T-cell (primary cell): ENCODE measurements at regions not wholly inside any gene's neighbourhood (a gene's known extent, or its start where the extent isn't known, plus 50 kb on each side); places are given as distances from the start of the nearest gene placed in this dataset.

Source experiments
- ATAC-seq, 4 experiments: fragments of 200-7000 bp in 3 of 4; fragments of 150-1000 bp in 1 of 4; cut with Tn5 transposase; replicated peaks in 1 of 4; 1 replicate in 3 of 4; 2 replicates in 1 of 4; pipeline ENCODE4 v1.10.0; 2021; ENCODE audit warnings: moderate library complexity in 3 of 4, mild to moderate bottlenecking in 2 of 4, moderate number of reproducible peaks in 1 of 4
- CTCF ChIA-PET, 2 donors: fragments of 300-600 bp; sonication (Branson Sonifier 250); formaldehyde crosslinking; loops; one replicate each; lab custom pipeline; 2022; ENCODE audit warnings: antibody characterized with exemption in 2 of 2; lab: Charles Lee
- POLR2A ChIA-PET, 2 donors: fragments of 300-600 bp; sonication (Branson Sonifier 250); formaldehyde crosslinking; loops; one replicate each; lab custom pipeline; 2022; ENCODE audit warnings: antibody characterized with exemption in 2 of 2; lab: Charles Lee
- DNase-seq, 35 experiments: peaks; one replicate each; pipeline versions ENCODE4 v3.0.0 to v3.0.0-alpha.2; 2013 to 2023
- H3K27ac ChIP-seq: one replicate; pipeline ENCODE4 v1.5.1; 2013; ENCODE audit warnings: low read length
- H3K27me3 ChIP-seq, 2 experiments: replicated peaks in 1 of 2; 1 replicate in 1 of 2; 2 replicates in 1 of 2; pipeline versions ENCODE4 v1.6.1 to v1.7.0; 2013; ENCODE audit warnings: low read length in 1 of 2, mixed read lengths in 1 of 2; ENCODE audit not compliant: control insufficient read depth in 2 of 2, insufficient read depth in 2 of 2; ENCODE audit errors: extremely low read depth in 1 of 2
- H3K36me3 ChIP-seq, 2 donors: 1 replicate in 1 of 2; 2 replicates in 1 of 2; pipeline versions ENCODE4 v1.6.1 to v1.7.0; 2013; ENCODE audit warnings: low read length in 1 of 2; ENCODE audit not compliant: control insufficient read depth in 2 of 2, insufficient read depth in 1 of 2; ENCODE audit errors: extremely low read depth in 1 of 2
- H3K4me1 ChIP-seq, 2 experiments: 1 replicate in 1 of 2; 2 replicates in 1 of 2; pipeline versions ENCODE4 v1.6.1 to v1.7.0; 2013; ENCODE audit warnings: low read length in 2 of 2, mixed read lengths in 1 of 2; ENCODE audit not compliant: insufficient read depth in 2 of 2, control insufficient read depth in 1 of 2; ENCODE audit errors: extremely low read depth in 1 of 2
- H3K4me3 ChIP-seq, 2 donors: 1 replicate in 1 of 2; 2 replicates in 1 of 2; pipeline versions ENCODE4 v1.5.1 to v1.7.0; 2013; ENCODE audit warnings: mild to moderate bottlenecking in 2 of 2, low read length in 1 of 2, moderate library complexity in 1 of 2; ENCODE audit not compliant: control insufficient read depth in 1 of 2; ENCODE audit errors: extremely low read depth in 1 of 2
- H3K9me3 ChIP-seq: 2 replicates; pipeline ENCODE4 v1.7.0; 2013
- H3K27ac Mint-ChIP-seq, 2 donors: one replicate each; pipeline ENCODE4 v1.8.0; 2020 to 2021; ENCODE audit warnings: mild to moderate bottlenecking in 2 of 2, mixed read lengths in 2 of 2
- H3K27me3 Mint-ChIP-seq, 2 donors: one replicate each; pipeline ENCODE4 v1.8.0; 2021 to 2022; ENCODE audit warnings: mixed read lengths in 2 of 2
- H3K36me3 Mint-ChIP-seq: one replicate; pipeline ENCODE4 v1.8.0; 2021; ENCODE audit warnings: mixed read lengths
- H3K4me1 Mint-ChIP-seq, 3 donors: one replicate each; pipeline ENCODE4 v1.8.0; 2020 to 2022; ENCODE audit warnings: mixed read lengths in 3 of 3, mild to moderate bottlenecking in 1 of 3
- H3K4me3 Mint-ChIP-seq, 3 donors: one replicate each; pipeline ENCODE4 v1.8.0; 2020 to 2022; ENCODE audit warnings: mild to moderate bottlenecking in 3 of 3, mixed read lengths in 3 of 3, moderate library complexity in 3 of 3
- H3K9me3 Mint-ChIP-seq, 3 donors: one replicate each; pipeline ENCODE4 v1.8.0; 2020 to 2022; ENCODE audit warnings: mixed read lengths in 3 of 3
- WGBS: methylation state at CpG from one replicate; pipeline ENCODE4 v1.1.5; 2013; ENCODE audit warnings: missing lambda C conversion rate; ENCODE audit not compliant: insufficient coverage; 5-methylcytosine and 5-hydroxymethylcytosine counted together

DNA sequence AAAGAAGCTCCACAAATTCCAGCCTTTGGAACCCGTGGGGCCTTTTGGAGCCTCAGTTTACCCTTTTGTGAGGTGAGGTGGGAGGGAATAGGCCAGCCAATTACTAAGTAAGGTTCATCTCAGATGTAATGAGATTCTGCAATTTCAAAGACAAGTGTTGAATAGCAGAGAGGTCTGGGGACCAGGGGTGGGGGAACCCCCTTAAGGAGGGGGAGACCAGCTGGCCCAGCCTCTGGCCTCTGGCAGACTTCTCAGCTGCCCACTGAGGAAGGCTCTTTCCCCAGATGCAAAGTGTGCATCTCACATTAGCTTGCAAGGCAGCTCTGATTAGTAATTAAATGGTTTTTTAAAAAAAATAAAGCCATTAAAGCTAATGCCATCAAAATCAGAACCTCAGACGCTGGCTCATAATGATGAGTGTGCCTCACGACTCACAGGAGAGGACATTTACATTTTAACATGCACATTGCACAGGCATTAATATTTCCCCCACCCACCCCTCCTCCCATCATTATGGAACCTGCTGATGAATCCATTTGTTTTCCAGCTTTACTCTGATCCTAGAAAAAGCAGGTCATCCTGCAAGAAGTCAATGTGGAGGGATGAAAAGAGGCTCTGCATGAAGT is 176.7 kb upstream of the TLE3 start:
- H3K9me3 ChIP-seq = no peaks in the 10 kb centered on the region
- ATAC-seq = no peak
- Mint-ChIP-seq H3K4me1 (peaks cover 7 to 15% (median 11%) of the 10 kb centered on the region in 3 donors), H3K27me3 (peaks cover 0 to 5% of the 10 kb centered on the region in 2 donors), H3K27ac (no peak overlapping the region), H3K36me3 (no peaks in the 10 kb centered on the region), H3K9me3 (no peaks in the 10 kb centered on the region), H3K4me3 (no peak overlapping the region)
- H3K4me3 ChIP-seq = no peak overlapping the region
- H3K4me1 ChIP-seq = peaks cover 6 to 11% of the 10 kb centered on the region in 2 experiments
- H3K36me3 ChIP-seq = no peaks in the 10 kb centered on the region
- ChIA-PET POLR2A (no interaction called here), CTCF (interaction anchor here in 1 of 2 donors (0.5 kb wide), 1 partner anchor 66 kb away, joined by 3 read pairs; no protein-coding TSS in a partner anchor)
- peaks cover 0 to 6% of the 10 kb centered on the region in 2 experiments for H3K27me3 ChIP-seq
- H3K27ac ChIP-seq = no peak overlapping the region
- 94% methylated on average over 2 of the region's 3 CpGs for WGBS
- DNase-seq = no peak

DNA sequence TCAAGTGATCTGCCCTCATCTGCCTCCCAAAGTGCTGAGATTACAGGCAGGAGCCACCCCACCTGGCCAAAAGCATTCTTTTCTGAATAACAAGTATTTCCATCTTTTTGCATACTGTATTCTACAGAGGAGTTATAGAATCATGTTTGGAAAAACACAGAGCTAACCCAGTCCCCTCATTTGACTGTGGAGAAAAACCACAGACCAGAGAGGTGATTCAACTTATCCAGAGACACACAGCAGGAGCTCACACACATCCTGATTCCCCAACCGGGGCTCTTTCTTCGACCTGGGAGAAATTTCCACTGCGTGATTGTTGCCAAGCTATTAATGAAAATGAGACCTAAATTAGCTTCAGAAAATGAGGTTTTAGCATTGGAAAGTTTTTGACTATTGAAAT is 176.1 kb upstream of the TLE3 start:
- 80% methylated on average over 1 of the region's 3 CpGs for WGBS
- H3K4me3 ChIP-seq = no peak overlapping the region

DNA sequence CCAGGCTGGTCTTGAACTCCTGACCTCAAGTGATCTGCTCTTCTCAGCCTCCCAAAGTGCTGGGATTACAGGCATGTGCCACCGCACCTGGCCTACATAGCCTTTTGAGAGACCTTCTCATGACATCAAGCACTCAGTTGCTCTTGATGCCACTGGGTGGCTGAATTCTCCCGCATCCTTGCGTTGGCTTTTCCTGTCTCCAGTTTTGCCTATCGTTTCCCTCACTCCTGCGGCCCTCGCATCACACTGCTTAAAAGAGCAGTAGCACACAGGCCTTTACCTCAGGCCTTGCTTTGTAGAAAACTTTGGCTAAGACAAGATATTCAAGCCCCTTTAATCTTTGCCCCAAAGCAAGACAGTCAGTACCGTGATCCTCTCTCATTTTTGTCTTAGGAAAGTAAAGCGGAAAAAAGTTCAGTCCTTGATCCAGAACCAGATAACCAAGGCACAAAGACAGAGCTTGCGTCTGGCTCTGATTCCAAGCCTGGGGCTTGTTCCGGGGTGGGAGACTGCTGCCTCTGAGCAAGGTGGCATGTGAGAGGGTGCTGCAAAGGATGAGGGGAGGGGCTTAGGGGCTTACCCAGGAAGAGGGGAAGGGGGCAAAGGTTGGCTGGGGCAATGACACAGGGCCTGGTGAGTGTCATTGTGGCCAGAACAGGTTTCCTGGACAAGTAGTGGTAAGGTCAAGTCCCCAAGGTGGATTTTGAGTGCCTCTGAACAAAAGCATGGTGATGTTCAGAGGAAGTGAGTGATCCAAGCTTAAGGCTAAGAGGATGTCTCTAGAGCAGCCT is 175.0 kb upstream of the TLE3 start:
- ATAC-seq = no peak
- peaks cover 0 to 15% of the 10 kb centered on the region in 2 experiments for H3K27me3 ChIP-seq
- DNase-seq = no peak
- no peak overlapping the region for H3K27ac Mint-ChIP-seq
- H3K4me3 Mint-ChIP-seq = no peak overlapping the region
- H3K4me3 ChIP-seq = no peak overlapping the region
- H3K36me3 Mint-ChIP-seq = no peaks in the 10 kb centered on the region
- H3K27ac ChIP-seq = no peak overlapping the region
- 96% methylated on average over 8 of the region's 10 CpGs for WGBS
- CTCF ChIA-PET = no interaction called here
- H3K9me3 ChIP-seq = no peaks in the 10 kb centered on the region
- no peaks in the 10 kb centered on the region for H3K9me3 Mint-ChIP-seq
- H3K27me3 Mint-ChIP-seq = peaks cover 0 to 6% of the 10 kb centered on the region in 2 donors
- H3K4me1 Mint-ChIP-seq = peaks cover 9 to 22% (median 19%) of the 10 kb centered on the region in 3 donors
- no peaks in the 10 kb centered on the region for H3K36me3 ChIP-seq
- peaks cover 6 to 12% of the 10 kb centered on the region in 2 experiments for H3K4me1 ChIP-seq
- POLR2A ChIA-PET = no interaction called here

More for the DNA sequence above, 176.1 kb upstream of the TLE3 start:
- H3K36me3 Mint-ChIP-seq = no peaks in the 10 kb centered on the region
- Histone ChIP-seq H3K36me3 (no peaks in the 10 kb centered on the region), H3K27ac (no peak overlapping the region), H3K4me1 (peaks cover 6 to 11% of the 10 kb centered on the region in 2 experiments), H3K27me3 (peaks cover 0 to 12% of the 10 kb centered on the region in 2 experiments), H3K9me3 (no peaks in the 10 kb centered on the region)
- ATAC-seq (no peak), DNase-seq (no peak)
- ChIA-PET POLR2A (interaction anchor here in 1 of 2 donors (0.6 kb wide), 1 partner anchor 22 kb away, joined by 3 read pairs; no protein-coding TSS in a partner anchor), CTCF (no interaction called here)
- H3K4me3 Mint-ChIP-seq = no peak overlapping the region
- H3K4me1 Mint-ChIP-seq = peaks cover 7 to 15% (median 11%) of the 10 kb centered on the region in 3 donors
- H3K9me3 Mint-ChIP-seq = no peaks in the 10 kb centered on the region
- H3K27me3 Mint-ChIP-seq = peaks cover 0 to 5% of the 10 kb centered on the region in 2 donors
- H3K27ac Mint-ChIP-seq = no peak overlapping the region

DNA sequence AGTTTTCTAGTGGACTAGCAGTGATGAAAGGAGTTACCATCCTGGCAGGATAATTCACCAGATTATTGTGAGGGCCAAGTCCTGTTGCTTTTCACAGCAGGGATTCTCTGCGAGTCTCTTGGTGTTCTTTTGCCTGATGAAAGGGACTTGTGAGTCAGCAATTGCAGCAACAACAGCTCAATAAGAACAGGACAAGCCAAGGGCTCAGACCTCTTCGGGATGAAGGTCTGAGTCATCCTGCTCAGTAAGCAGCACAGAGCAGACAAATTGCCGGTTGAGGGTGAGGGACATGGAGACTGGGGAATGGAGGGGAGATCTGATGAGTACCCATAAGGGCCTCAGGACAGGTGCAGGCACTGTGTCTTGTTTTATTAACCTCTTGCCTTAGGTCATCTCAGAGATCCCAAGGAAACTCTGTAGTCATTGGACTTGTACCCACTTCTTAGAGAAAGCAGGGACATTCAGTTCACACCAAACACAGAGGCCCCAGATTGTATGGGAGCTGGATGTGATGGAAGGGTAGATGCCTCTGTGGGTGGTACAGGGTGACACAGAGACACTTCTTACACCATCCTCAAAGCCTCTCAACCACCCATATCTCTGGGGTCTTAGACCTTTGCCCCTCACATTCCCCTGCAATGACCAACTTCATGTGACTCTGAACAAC is 173.8 kb upstream of the TLE3 start:
- Mint-ChIP-seq H3K4me3 (no peak overlapping the region), H3K4me1 (peaks cover 19 to 34% (median 31%) of the 10 kb centered on the region in 3 donors), H3K9me3 (no peaks in the 10 kb centered on the region), H3K27ac (no peak overlapping the region), H3K36me3 (no peaks in the 10 kb centered on the region), H3K27me3 (peaks cover 0 to 13% of the 10 kb centered on the region in 2 donors)
- Histone ChIP-seq H3K4me3 (no peak overlapping the region), H3K27me3 (peaks cover 0 to 20% of the 10 kb centered on the region in 2 experiments), H3K9me3 (no peaks in the 10 kb centered on the region), H3K36me3 (no peaks in the 10 kb centered on the region), H3K27ac (no peak overlapping the region), H3K4me1 (peaks cover 7 to 24% of the 10 kb centered on the region in 2 experiments)
- ChIA-PET POLR2A (no interaction called here), CTCF (no interaction called here)
- DNase-seq (no peak), ATAC-seq (no peak)
- WGBS = 63% methylated on average over 3 of the region's 3 CpGs

DNA sequence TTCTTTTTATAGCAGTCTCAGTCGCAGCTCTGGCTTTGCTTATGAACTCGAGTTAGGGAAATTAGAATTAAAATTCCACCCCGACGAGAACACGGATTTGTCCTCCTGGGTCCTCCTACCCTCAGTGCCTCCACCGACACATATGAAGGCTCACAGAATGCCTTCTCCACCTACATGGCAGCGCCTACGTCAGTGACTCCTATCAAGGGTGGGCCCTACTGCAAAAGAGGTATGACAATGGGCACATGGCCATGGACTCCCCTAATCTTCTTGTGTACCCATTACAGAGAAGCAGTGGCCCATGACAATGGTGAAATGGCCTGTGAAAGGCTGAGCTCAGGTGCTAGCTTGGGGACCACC is 173.0 kb upstream of the TLE3 start:
- peaks cover 26 to 41% (median 39%) of the 10 kb centered on the region in 3 donors for H3K4me1 Mint-ChIP-seq
- H3K4me1 ChIP-seq = peaks cover 8 to 32% of the 10 kb centered on the region in 2 experiments

DNA sequence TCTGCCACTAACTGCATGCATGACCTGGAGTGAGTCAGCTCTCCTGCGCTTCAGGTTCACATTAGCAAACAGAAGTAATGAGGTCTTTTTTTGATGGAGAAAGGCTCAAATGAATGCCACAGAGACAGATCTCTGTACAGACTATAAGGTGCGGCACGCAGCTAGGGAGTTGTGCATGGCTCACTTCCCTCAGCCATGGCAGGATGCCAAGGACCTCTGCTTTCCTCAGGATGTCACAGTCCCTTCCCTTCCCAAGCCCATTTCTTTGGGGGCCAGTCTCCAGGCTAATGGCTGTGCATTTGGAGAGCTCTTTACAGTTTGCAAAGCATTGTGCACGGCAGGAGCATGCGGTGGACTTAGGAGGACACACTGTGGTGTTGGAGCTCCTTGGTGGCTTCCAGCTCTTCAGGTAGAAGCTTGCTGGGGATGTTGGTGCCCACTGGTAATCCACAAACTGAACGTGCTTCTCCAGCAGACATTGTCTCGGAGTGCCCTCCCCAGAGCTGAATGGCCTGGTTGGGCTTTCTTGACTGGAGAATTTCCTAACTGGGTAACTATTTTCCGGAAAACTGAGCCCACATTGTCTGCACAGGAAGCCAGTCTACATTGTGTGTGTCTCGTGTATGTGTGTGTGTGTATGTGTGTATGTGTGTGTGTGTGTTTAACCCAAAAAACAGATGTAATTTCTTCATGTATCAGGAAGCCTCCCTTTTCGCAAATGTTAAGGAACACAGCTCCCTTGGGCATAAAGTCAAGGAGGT is 172.5 kb upstream of the TLE3 start:
- no peaks in the 10 kb centered on the region for H3K9me3 Mint-ChIP-seq
- Histone ChIP-seq H3K9me3 (no peaks in the 10 kb centered on the region), H3K36me3 (no peaks in the 10 kb centered on the region), H3K27me3 (peaks cover 0 to 27% of the 10 kb centered on the region in 2 experiments), H3K27ac (no peak overlapping the region), H3K4me3 (no peak overlapping the region), H3K4me1 (peaks cover 8 to 38% of the 10 kb centered on the region in 2 experiments)
- no peaks in the 10 kb centered on the region for H3K36me3 Mint-ChIP-seq
- no peak overlapping the region for H3K4me3 Mint-ChIP-seq
- peaks cover 0 to 14% of the 10 kb centered on the region in 2 donors for H3K27me3 Mint-ChIP-seq
- ChIA-PET CTCF (no interaction called here), POLR2A (no interaction called here)
- ATAC-seq (peak in 2 of 4 experiments; percentile 29 to 35), DNase-seq (no peak)
- WGBS = 80% methylated on average over 9 of the region's 10 CpGs
- H3K27ac Mint-ChIP-seq = no peak overlapping the region
- peaks cover 26 to 44% (median 42%) of the 10 kb centered on the region in 3 donors for H3K4me1 Mint-ChIP-seq

More for the DNA sequence above, 173.0 kb upstream of the TLE3 start:
- WGBS = 100% methylated on average over 1 of the region's 8 CpGs
- H3K27ac Mint-ChIP-seq = no peak overlapping the region
- CTCF ChIA-PET = no interaction called here
- H3K4me3 ChIP-seq = no peak overlapping the region
- POLR2A ChIA-PET = no interaction called here
- H3K27me3 ChIP-seq = peaks cover 0 to 27% of the 10 kb centered on the region in 2 experiments
- H3K9me3 ChIP-seq = no peaks in the 10 kb centered on the region
- ATAC-seq = no peak
- no peak overlapping the region for H3K27ac ChIP-seq
- peaks cover 0 to 16% of the 10 kb centered on the region in 2 donors for H3K27me3 Mint-ChIP-seq
- H3K4me3 Mint-ChIP-seq = no peak overlapping the region
- H3K36me3 ChIP-seq = no peaks in the 10 kb centered on the region
- DNase-seq = no peak
- H3K36me3 Mint-ChIP-seq = no peaks in the 10 kb centered on the region
- H3K9me3 Mint-ChIP-seq = no peaks in the 10 kb centered on the region
